NCI-H446 treated with DMSO at 0.1 percent for 48 hours (cell line): ENCODE measurements at regions not wholly inside any gene's neighbourhood (a gene's known extent, or its start where the extent isn't known, plus 50 kb on each side); places are given as distances from the start of the nearest gene placed in this dataset.

ENCODE experiments used
- DNase-seq: peaks from one replicate; lab custom pipeline; 2025; lab: John Stamatoyannopoulos, UW

DNA sequence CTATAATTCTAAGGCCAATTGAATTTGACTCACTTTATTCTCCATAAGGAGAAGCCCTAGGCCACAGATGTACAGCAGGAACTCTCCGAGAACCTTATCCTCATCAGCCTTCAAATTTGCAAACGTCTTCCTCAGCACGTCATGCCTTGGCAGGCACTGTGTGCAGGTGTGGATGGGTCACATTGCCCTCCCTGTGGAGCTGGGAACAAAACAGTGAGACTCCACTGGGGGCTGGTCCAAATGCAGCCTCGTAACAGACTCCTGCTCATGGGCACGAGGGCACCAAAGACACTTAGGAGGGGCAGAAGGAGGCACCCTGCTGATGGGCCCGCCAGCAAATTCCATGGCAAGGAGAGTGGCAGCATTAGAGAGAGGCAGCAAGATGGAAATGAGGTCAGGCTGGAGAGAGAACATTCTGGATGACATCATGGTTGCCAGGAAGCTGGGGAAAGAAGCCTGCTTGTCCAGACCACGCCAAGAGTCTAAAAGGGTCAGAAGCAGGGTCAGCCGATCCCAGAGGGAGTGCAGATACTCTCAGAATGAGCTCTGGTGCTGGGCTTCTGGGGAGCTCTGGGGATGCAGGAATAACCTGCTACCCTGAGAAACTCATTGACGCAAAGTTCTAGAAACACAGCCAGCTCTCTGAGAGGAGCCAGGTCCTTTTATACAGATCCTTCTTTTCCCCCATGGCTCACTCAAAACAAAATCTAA, 242.2 kb downstream of the B3GLCT start:
- no peak for DNase-seq

DNA sequence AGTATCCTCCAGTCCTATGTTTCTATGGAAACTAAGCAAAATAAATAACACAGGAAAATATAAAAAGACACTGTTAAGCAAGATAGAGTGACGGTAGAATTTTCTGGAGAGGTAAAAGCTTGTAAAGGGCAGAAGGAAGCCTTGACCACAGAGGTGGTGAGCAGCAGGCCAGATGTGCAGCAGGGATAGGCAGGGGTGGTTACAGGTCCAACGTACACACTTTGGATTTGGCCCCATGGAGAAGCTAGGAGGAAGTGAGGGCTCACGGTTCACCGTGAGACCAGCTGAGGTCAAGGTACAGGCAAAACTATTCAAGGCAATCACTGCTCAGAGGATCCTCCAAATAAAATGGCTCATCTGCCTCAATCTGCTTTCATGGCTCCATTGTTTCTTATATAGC, 242.8 kb downstream of the B3GLCT start:
- no peak for DNase-seq

- DNase-seq, result no peak
Measured at GRCh38 chr13:31444266-31444856, 244.6 kb downstream of the B3GLCT start.

DNA sequence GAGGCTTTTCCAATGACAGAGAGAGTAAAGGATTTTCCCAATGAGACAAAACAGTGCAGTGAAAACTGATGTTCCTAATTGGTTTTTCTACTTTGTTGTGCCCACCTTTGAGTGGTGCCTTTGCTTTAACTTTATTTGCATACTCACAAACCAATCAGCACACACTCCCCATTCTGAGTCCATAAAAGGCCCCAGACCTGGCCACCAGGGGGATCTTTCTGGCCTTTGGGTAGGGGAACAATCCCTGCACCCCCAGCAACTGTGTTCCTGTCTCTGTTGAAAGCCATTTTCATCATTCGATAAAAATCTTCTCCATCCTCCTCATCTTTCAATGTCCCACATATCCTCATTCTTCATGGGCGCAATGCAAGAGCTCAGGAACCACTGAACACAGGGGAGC, 252.8 kb downstream of the B3GLCT start:
- no peak for DNase-seq

- DNase-seq, result no peak
Measured at GRCh38 chr13:31455581-31455980, 255.8 kb downstream of the B3GLCT start.

GRCh38 chr13:31456056-31456455, 256.3 kb downstream of the B3GLCT start:
- DNase-seq, result no peak

GRCh38 chr13:31460061-31460460, 260.3 kb downstream of the B3GLCT start:
- no peak for DNase-seq

DNA sequence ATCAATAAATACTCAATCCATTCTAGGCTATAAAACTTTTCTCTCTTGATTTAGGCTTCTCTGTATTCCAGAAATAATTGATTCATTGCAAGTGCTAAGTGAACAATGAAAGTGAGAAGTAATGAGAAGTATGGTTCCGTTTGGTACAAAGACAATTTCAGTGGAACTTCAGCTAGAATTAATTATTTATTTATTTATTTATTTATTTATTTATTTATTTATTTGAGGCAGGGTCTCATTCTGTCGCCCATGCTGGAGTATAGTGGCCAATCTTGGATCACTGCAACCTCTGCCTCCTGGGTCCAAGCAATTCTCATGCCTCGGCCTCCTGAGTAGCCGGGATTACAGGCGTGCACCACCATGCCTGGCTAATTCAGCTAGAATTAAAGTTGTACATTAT, 262.1 kb downstream of the B3GLCT start:
- no peak for DNase-seq

DNA sequence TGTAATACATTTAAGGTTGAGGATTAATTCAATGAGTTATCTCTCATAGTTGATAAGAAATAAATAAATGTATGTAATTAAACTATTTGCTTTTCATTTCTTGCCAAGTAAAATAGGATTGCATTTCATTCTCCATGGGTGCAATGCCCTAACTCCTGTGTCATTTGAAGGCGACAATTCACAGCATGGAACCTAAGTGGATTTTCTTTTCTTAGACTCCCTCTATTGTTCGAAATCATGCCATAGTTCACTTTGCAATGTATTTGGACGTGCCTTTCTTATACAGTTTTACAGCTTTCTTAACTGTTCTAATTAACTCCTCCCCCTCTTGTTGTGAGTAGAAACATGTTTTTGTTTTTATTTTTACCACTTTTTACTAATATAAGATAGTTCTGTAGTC, 263.0 kb downstream of the B3GLCT start:
- no peak for DNase-seq

GRCh38 chr13:31468114-31468902, 268.5 kb downstream of the B3GLCT start:
- no peak for DNase-seq

DNA sequence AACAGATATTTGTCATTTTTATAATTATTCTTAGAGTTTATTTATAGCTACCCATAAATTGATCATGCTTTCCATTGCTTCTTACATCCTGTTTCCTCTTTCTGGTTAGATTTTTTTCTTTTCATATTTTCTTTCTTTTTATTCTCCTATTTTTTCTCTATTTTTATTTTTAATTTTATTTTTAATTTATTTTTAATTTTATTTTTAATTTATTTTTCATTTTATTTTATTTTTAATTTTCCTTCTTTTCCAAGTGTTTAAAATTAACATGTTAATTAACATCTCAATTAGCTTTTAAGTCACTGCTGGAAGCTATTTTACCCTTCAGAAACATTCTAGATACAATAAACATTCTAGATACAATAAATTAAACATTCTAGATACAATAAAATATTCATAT, 269.6 kb downstream of the B3GLCT start:
- no peak for DNase-seq

DNA sequence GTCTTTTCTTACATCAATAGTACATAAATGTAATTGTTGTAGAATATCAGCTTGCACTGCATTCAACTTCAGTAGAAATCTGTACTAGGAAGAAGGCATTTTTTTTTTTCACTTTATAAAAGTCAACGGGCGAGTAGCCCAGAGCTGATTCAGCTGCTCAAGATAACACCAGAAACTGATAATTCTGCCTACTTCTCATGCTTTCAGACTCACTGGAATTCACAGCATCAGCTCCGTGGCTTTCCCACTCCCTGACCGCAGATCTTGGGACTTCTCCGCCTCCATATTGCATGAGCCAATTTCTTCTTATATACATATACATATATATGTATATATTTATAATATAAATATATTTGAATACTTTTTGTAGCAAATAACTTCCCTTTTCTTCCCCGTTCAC, 263.1 kb upstream of the RXFP2 start:
- DNase-seq, result no peak

- DNase-seq, result no peak
Measured at GRCh38 chr13:31476753-31477152, 262.6 kb upstream of the RXFP2 start.

DNA sequence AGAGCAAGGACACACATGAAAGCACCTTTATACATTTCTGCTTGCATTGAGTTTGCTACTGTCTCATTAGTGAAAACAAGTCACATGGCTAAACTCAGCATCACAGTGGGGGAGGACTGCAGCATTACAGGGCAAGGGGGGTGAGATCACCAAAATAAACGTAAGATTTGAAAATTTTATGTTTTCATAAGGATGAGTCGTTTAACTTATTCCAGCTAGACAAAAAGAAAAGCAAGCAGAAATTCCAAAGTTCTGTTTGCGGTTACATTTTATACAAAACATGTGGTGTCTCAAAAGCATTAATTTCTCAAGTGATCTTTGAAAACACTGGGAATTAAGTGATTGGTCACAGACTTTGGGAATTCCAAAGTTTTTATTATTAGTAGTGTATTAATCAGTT, 261.4 kb upstream of the RXFP2 start:
- no peak for DNase-seq

DNA sequence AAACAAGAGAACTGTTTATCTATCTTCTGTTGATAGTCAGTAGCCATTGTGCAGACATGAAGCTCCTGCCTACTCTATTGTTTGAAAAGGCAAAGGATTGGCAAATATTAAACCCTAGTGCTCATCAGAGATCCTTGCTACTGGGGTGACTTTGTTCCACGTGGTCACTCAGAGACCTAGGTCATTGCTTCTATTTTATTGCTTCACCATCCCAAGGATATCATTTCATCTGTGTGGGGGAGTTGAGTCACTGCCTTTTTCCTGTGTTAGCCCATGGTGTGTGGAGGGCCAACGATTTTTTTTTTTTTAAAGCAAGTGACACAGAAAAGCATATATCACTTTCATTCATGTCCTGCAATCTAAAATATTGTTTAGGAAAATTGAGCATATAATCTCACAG, 254.1 kb upstream of the RXFP2 start:
- DNase-seq, result no peak

DNA sequence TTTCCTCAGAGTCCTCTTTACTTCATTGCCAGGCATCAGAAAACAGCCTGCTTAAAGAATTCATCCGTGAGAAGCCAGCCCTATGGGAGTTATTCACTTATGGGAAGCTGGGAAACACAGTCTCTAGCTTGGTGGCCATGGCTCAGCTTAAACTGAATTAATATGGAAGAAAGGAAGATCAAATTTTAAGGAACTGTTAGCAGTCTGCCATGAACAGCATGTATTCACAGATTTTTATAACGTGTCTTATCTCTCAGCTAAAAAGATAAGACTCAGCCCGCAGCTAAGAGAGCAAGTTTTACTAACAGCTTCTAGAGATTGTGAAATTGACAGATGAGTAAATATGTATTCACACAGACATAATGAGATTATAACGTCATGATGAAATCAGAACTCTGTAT, 253.7 kb upstream of the RXFP2 start:
- no peak for DNase-seq

DNA sequence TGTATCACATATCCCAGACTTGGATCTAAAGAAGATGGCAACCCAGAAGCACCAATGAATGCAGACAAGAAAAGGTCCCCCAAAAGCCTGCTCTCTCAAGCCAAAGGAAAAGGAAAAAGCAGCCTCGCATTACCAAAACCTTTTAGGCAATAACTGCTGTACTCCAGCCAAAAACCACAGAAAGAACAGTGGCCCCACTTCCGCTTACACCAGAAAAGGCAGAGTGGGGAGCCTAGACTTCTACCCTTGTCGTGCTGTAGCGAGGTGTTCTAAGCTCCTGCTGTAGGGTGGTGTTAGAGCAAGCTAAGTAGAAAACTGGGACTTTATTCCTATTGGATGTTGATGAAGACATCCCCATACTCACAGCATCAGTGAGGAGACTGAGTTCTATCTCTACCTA, 244.0 kb upstream of the RXFP2 start:
- no peak for DNase-seq

- DNase-seq, result no peak
Measured at GRCh38 chr13:31499274-31499673, 240.1 kb upstream of the RXFP2 start.

- no peak for DNase-seq
Measured at GRCh38 chr13:31503626-31504025, 235.7 kb upstream of the RXFP2 start.

GRCh38 chr13:31504918-31505317, 234.4 kb upstream of the RXFP2 start:
- no peak for DNase-seq

DNA sequence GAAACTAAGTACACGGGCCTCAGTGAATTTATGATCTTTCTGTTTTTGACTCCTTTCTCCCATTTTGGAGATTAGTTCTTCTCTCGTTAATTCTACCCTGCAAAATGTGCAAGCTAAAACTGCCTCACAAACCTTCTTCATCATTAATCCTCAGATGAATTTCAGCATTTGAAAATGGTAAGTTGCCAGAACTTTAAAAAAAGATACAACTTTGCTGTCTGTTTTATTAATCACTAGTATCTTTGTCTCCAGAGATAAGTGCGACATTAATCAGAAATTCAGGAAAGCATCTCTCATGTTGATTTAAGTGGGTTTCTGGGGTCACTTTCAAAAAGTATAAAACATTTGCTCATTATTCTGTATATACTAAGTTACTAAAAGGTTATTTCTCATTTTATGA, 227.0 kb upstream of the RXFP2 start:
- DNase-seq, result no peak

DNA sequence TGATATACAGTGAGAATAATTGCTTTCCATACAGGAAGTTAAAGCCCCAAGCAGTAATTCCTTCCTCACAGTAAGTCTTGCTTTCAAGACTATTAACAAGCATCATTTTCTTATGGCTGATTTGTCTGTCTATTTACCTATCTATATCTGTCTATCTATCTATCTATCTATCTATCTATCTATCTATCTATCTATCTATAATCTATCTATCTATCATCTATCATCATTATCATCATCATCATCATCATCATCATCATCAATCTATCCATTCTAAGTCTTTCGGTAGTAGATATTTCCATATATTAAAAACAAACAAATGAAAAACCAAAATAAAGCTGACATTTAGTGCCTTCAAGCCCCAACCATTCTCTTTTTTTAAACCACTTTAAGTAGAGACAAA, 224.4 kb upstream of the RXFP2 start:
- DNase-seq, result no peak

- no peak for DNase-seq
Measured at GRCh38 chr13:31515427-31515826, 223.9 kb upstream of the RXFP2 start.
